Type B pancreatic cell (in vitro differentiated cells): ENCODE measurements at regions not wholly inside any gene's neighbourhood (a gene's known extent, or its start where the extent isn't known, plus 50 kb on each side); places are given as distances from the start of the nearest gene placed in this dataset.

Experiments
- DNase-seq: peaks from one replicate; pipeline ENCODE4 v3.0.0; 2021; ENCODE audit warnings: mixed read lengths; ENCODE audit not compliant: unreplicated experiment; ENCODE audit errors: extremely low spot score
- H3K27ac Mint-ChIP-seq: 2 replicates; pipeline ENCODE4 v1.8.0; 2021; ENCODE audit warnings: mild to moderate bottlenecking, mixed read lengths
- H3K27me3 Mint-ChIP-seq: 2 replicates; pipeline ENCODE4 v1.8.0; 2021; ENCODE audit warnings: mixed read lengths
- H3K36me3 Mint-ChIP-seq: 2 replicates; pipeline ENCODE4 v1.8.0; 2021; ENCODE audit warnings: mixed read lengths
- H3K4me1 Mint-ChIP-seq: one replicate; pipeline ENCODE4 v1.8.0; 2021; ENCODE audit warnings: mixed read lengths; ENCODE audit not compliant: unreplicated experiment
- H3K4me3 Mint-ChIP-seq: 2 replicates; pipeline ENCODE4 v1.8.0; 2021; ENCODE audit warnings: mild to moderate bottlenecking, mixed read lengths
- H3K9me3 Mint-ChIP-seq: 2 replicates; pipeline ENCODE4 v1.8.0; 2021; ENCODE audit warnings: mixed read lengths
- TF ChIP-seq, protein P1 (sequence below): fragments of 200-600 bp; sonication (generic); conservative IDR thresholded peaks from 2 replicates; pipeline ENCODE4 v1.5.0; 2021; ENCODE audit warnings: antibody characterized with exemption, mild to moderate bottlenecking

DNA sequence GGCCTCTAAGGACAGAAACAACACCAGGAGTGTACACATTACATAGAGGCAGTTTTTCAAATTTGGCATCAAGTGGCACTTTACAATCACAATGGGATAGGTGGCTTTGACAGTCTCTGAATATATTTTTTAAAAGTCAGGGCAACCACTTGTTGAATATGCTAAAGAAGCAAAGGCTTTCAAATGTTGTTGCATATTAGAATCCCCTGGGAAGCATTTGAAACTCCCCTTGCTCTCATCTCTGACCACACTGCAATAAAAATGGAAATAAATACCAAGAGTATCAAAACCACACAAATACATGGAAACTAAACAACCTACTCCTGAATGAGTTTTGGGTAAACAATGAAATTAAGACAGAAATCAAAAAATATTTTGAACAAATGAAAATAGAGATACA, 106.5 kb upstream of the RAB11FIP2 start:
- peaks cover under 1% of the 10 kb centered on the region for H3K4me1 Mint-ChIP-seq
- DNase-seq = no peak
- no peak overlapping the region for H3K27ac Mint-ChIP-seq
- H3K36me3 Mint-ChIP-seq = no peaks in the 10 kb centered on the region
- H3K27me3 Mint-ChIP-seq = no peaks in the 10 kb centered on the region
- no peak overlapping the region for H3K4me3 Mint-ChIP-seq
- TF ChIP-seq, protein P1, sequence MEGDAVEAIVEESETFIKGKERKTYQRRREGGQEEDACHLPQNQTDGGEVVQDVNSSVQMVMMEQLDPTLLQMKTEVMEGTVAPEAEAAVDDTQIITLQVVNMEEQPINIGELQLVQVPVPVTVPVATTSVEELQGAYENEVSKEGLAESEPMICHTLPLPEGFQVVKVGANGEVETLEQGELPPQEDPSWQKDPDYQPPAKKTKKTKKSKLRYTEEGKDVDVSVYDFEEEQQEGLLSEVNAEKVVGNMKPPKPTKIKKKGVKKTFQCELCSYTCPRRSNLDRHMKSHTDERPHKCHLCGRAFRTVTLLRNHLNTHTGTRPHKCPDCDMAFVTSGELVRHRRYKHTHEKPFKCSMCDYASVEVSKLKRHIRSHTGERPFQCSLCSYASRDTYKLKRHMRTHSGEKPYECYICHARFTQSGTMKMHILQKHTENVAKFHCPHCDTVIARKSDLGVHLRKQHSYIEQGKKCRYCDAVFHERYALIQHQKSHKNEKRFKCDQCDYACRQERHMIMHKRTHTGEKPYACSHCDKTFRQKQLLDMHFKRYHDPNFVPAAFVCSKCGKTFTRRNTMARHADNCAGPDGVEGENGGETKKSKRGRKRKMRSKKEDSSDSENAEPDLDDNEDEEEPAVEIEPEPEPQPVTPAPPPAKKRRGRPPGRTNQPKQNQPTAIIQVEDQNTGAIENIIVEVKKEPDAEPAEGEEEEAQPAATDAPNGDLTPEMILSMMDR = no peak
- peaks cover 6% of the 10 kb centered on the region for H3K9me3 Mint-ChIP-seq

DNA sequence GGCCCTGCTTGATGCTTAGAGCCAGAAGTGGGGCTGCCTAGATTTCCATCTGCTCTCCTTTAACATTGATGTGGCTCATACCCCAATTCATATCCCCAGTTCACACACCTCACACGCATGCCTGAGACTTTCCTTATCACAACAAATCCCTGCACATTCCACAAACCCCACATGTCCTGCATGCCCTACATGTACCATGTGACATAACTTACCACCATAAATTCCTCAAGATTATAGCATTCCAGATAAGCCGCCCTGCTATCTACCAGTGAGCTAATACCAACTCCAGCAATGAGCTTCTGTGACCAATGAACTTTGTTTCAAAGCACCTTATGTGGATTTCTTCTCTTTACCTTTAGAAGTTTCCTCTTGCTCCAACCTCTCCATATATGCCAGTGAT, 104.7 kb upstream of the RAB11FIP2 start:
- Mint-ChIP-seq H3K4me3 (no peak overlapping the region), H3K27ac (peak overlapping the region; percentile 0), H3K27me3 (no peaks in the 10 kb centered on the region), H3K9me3 (peaks cover 5% of the 10 kb centered on the region), H3K4me1 (peaks cover 5% of the 10 kb centered on the region), H3K36me3 (no peaks in the 10 kb centered on the region)
- TF ChIP-seq, protein P1 = no peak
- DNase-seq = no peak

DNA sequence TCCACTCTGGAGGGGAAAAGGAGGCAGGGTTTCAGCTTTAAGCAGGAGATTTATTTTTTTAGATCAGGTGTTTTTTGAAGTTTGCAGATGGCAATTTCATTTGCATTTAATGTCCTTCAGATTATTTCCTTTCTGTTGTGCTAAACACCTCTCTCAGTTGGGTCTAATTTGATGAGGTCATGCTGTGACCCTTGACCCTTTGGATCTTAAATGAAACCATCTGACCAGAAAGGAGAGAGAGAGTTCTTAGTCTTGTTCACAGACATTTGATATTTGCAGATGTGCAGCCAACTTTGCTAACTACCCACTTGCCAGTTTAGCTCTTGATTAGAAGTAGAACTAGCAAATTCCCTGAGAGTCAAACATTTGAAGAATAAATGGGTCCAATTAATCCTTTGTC, 101.5 kb upstream of the RAB11FIP2 start:
- no peak overlapping the region for H3K27ac Mint-ChIP-seq
- peaks cover 3% of the 10 kb centered on the region for H3K27me3 Mint-ChIP-seq
- H3K9me3 Mint-ChIP-seq = peaks cover 7% of the 10 kb centered on the region
- DNase-seq = no peak
- H3K4me1 Mint-ChIP-seq = peaks cover 18% of the 10 kb centered on the region
- H3K36me3 Mint-ChIP-seq = no peaks in the 10 kb centered on the region
- TF ChIP-seq, protein P1 = no peak
- H3K4me3 Mint-ChIP-seq = no peak overlapping the region

DNA sequence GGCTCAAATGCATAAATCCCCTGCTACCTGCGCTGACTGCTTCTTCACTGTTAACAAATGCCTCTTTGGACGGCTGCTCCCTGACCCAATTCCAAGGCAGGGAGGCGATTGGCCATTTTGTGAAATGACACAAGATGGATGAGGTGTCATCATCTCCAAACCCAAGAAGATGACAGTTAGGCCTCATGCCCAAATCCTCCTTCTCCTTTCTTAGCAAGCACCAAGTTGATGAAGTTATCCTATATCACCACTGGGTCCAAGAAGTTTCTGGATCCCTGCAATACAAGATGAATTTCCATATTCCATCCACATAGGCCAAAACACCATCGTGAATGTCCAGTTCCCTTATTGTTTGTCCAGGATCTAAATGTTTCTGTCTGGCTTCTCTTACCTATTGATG, 98.5 kb upstream of the RAB11FIP2 start:
- TF ChIP-seq, protein P1 = no peak
- DNase-seq = no peak
- Mint-ChIP-seq H3K27ac (no peak overlapping the region), H3K36me3 (no peaks in the 10 kb centered on the region), H3K4me3 (no peak overlapping the region), H3K27me3 (peaks cover 3% of the 10 kb centered on the region), H3K9me3 (peaks cover 7% of the 10 kb centered on the region), H3K4me1 (peaks cover 22% of the 10 kb centered on the region)

DNA sequence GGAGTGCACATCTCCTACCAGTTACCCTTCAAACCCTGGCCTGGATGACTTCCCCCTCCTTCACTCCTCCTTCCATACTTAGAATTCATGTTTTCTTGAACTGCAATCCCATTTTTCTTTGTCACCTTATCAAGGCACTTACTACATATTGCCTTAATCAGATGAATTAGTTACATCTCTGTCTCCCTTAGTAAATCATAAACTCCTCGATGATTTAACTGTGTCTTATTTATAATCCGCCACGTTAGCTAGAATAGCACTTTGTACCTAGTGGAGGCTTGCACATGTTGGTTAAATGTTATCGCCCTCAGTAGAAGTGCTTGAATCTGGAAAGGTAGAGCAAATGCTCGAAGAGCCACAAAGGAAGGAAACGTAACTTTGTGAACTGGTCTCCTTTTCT, 94.7 kb upstream of the RAB11FIP2 start:
- H3K27ac Mint-ChIP-seq = no peak overlapping the region
- peaks cover 3% of the 10 kb centered on the region for H3K27me3 Mint-ChIP-seq
- H3K4me3 Mint-ChIP-seq = no peak overlapping the region
- peaks cover 5% of the 10 kb centered on the region for H3K9me3 Mint-ChIP-seq
- peaks cover 16% of the 10 kb centered on the region for H3K4me1 Mint-ChIP-seq
- no peak for DNase-seq
- no peaks in the 10 kb centered on the region for H3K36me3 Mint-ChIP-seq
- TF ChIP-seq, protein P1 = no peak

DNA sequence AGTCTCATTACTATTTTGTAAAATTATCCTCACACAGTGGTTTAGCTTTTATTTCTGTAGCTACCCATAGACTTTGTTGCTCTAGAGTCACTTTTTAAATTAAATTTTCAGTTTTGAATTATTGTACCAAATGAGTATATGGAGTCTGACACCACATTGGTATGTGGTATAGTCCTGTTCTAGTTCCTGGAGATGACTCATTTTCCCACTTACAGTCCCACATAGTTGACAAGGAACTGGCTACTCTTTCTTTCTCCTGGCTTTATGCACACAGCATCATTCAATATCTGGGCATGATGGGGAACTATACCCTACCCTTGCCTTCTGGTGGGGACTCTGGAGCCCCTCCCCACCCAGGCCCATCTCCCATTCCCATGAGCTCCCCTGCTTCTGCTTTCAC, 92.6 kb upstream of the RAB11FIP2 start:
- Mint-ChIP-seq H3K9me3 (no peaks in the 10 kb centered on the region), H3K27me3 (no peaks in the 10 kb centered on the region), H3K36me3 (no peaks in the 10 kb centered on the region), H3K27ac (no peak overlapping the region), H3K4me1 (peaks cover 11% of the 10 kb centered on the region), H3K4me3 (no peak overlapping the region)
- TF ChIP-seq, protein P1 = no peak
- no peak for DNase-seq
